Stomach (tissue), 4 donors: ENCODE measurements at regions not wholly inside any gene's neighbourhood (a gene's known extent, or its start where the extent isn't known, plus 50 kb on each side); places are given as distances from the start of the nearest gene placed in this dataset.

ENCODE experiments used
- CTCF ChIP-seq, 7 experiments: fragments of 450-650 bp in 4 of 7; fragments of 200-600 bp in 3 of 7; sonication (generic) in 3 of 7; IDR thresholded peaks; one replicate each; pipeline ENCODE4 v1.5.1; 2016 to 2019; ENCODE audit warnings: antibody characterized with exemption in 7 of 7, control low read depth in 2 of 7, mild to moderate bottlenecking in 1 of 7
- EP300 ChIP-seq: sonication (generic); formaldehyde crosslinking; IDR thresholded peaks from one replicate; pipeline ENCODE4 v1.6.1; 2017; ENCODE audit warnings: antibody characterized with exemption
- POLR2A ChIP-seq, 4 donors: fragments of 450-650 bp; IDR thresholded peaks; one replicate each; pipeline ENCODE4 v1.6.1; 2016; ENCODE audit warnings: antibody characterized with exemption in 4 of 4, control low read depth in 2 of 4, mild to moderate bottlenecking in 1 of 4, moderate library complexity in 1 of 4
- POLR2AphosphoS5 ChIP-seq, 3 donors: sonication (generic); formaldehyde crosslinking; IDR thresholded peaks; one replicate each; pipeline ENCODE4 v1.6.1; 2016; ENCODE audit warnings: antibody characterized with exemption in 3 of 3

GRCh38 chr9:81190659-81191058, 498.7 kb downstream of the TLE1 start:
- no peak for TF ChIP-seq CTCF (IDR thresholded peaks at IDR 0.05)
- no peak for TF ChIP-seq POLR2A (IDR thresholded peaks at IDR 0.05)
- no peak for TF ChIP-seq POLR2AphosphoS5 (IDR thresholded peaks at IDR 0.05)
- no peak for TF ChIP-seq EP300
